ENCODE measurements at regions not wholly inside any gene's neighbourhood (a gene's known extent, or its start where the extent isn't known, plus 50 kb on each side); places are given as distances from the start of the nearest gene placed in this dataset.
"Not testable (repeated sequence)": the region's sequence is repeated elsewhere in the genome, so short reads cannot be mapped to it uniquely, and the experiment has no call there.

- no peak for DNase-seq
Observed at GRCh38 chr6:112522587-112522986, 175.5 kb downstream of the RFPL4B start.

DNA sequence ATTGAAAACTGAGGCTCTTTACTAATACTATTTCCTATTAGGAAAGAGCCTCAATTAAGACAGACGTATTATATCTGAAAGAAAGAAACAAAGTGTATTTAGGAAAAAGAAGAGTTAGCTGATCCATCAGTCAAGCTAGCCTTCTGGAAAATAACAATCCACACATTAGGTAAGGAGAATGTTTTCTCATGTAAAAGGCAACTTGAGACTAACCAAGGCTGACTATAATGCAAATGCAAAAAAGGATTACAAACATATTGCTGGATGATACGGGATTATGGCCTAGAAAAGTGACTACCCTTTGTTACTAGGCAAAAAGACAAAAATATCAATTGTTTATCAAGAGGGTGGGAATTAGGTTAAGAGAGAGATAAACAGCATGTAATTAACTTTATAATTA lies 176.9 kb downstream of the RFPL4B start:
- DNase-seq, result no peak

GRCh38 chr6:112525749-112526148 lies 178.6 kb downstream of the RFPL4B start:
- no peak for DNase-seq

DNA sequence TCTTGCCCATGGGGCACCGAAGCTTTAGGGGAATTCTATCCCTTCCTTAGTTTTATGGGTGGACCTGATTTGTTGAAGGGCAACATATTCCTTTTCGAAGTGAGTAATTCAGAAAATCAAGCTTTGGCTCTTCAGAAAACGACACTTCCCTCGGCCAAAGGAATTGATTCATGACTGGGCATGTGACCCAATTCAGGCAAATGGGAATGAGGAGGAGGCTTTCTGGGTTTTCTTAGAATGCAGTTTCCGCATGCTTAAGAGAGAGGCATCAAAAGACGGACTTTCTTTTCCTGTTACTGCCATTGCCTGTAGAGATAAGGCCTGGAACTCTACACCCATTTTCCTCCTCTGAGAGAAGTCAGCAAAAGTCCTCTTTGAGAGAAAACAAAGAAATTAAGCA lies 179.5 kb downstream of the RFPL4B start:
- DNase-seq, result no peak

- DNase-seq, result not testable (repeated sequence)
Observed at GRCh38 chr6:112528306-112528705, 181.2 kb downstream of the RFPL4B start.

- no peak for DNase-seq
Observed at GRCh38 chr6:112535816-112536215, 188.7 kb downstream of the RFPL4B start.

DNA sequence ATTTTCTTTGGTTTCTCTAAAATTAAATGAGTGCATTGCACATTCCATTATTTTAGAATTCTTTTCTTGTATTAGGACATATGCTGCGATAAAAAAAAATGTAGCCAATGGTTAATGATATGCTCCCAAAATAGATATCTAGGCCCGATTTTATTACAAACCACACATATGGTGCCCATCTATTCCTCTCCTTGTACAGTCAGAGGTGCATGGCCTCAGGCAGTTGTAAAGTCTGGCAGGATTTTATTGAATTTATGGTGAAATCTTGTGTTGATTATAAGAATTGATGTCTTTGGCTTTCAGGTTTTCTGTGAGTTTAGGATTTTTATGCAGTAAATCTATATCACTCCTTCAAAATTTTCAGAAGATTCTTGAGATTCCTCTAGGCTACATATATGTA lies 192.2 kb downstream of the RFPL4B start:
- no peak for DNase-seq

DNA sequence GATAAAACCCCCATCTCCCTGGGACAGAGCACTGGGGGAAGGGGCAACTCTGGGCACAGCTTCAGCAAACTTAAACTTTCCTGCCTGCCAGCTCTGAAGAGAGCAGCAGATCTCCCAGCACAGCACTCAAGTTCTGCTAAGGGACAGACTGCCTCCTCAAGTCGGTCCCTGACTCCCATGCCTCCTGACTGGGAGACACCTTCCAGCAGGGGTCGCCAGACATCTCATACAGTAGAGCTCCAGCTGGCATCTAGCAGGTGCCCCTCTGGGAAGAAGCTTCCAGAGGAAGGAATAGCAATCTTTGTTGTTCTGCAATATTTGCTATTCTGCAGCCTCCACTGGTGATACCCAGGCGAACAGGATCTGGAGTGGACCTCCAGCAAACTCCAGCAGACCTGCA lies 194.7 kb downstream of the RFPL4B start:
- DNase-seq, result not testable (repeated sequence)

DNA sequence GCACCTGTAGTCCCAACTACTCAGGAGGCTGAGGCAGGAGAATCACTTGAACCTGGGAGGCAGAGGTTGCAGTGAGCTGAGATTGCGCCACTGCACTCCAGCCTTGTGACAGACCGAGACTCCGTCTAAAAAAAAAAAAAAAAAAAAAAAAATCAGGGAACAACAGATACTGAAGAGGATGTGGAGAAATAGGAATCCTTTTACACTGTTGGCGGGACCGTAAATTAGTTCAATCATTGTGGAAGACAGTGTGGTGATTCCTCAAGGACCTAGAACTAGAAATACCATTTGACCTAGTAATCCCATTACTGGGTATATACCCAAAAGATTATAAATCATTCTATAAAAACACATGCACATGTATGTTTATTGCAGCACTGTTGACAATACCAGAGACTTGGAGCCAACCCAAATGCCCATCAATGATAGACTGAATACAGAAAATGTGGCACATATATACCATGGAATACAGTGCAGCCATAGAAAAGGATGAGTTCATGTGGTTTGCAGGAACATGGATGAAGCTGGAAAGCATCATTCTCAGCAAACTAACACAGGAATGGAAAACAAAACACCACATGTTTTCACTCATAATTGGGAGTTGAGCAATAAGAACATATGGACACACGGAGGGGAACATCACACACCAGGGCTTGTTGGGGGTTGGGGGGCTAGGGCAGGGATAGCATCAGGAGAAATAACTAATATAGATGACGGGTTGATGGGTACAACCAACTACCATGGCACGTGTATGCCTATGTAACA lies 200.4 kb downstream of the RFPL4B start:
- not testable (repeated sequence) for DNase-seq

- DNase-seq, result no peak
Observed at GRCh38 chr6:112549749-112550148, 202.6 kb downstream of the RFPL4B start.

GRCh38 chr6:112557435-112557834 lies 210.3 kb downstream of the RFPL4B start:
- DNase-seq, result no peak

DNA sequence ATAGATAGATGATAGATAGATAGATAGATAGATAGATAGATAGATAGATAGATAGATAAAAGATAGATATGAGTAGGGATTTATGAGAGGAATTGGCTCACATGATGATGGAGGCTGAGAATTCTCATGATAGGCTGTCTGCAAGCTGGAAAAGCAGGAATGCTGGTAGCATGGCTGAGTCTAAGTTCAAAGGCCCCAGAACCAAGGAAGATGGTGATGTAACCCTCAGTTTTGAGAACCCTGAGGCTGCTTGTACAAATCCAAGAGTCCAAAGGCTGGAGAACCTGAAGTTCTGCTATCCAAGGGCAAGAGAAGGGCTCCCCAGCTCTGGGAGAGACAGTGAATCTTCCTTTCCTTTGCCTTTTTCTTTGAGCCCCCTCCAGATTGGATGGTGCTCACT lies 210.8 kb downstream of the RFPL4B start:
- DNase-seq, result no peak

DNA sequence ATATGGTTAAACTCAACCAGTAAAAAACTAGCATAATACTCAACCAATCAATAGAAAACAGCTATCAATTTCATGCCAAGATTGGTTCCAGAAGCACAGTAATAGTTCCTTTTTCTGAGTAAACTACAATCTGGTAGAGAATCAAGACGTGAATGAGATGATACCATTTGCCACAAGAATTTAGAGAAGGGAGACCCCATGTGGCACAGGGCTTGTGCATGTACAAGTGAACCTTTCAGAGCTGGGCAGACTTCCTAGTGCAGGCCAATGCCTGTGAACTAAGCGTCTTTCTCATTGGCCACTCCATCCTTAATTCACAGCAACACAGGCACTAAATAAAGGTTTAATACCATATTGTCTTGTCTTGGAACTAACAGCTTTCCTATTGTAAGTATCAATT lies 213.5 kb downstream of the RFPL4B start:
- no peak for DNase-seq

DNA sequence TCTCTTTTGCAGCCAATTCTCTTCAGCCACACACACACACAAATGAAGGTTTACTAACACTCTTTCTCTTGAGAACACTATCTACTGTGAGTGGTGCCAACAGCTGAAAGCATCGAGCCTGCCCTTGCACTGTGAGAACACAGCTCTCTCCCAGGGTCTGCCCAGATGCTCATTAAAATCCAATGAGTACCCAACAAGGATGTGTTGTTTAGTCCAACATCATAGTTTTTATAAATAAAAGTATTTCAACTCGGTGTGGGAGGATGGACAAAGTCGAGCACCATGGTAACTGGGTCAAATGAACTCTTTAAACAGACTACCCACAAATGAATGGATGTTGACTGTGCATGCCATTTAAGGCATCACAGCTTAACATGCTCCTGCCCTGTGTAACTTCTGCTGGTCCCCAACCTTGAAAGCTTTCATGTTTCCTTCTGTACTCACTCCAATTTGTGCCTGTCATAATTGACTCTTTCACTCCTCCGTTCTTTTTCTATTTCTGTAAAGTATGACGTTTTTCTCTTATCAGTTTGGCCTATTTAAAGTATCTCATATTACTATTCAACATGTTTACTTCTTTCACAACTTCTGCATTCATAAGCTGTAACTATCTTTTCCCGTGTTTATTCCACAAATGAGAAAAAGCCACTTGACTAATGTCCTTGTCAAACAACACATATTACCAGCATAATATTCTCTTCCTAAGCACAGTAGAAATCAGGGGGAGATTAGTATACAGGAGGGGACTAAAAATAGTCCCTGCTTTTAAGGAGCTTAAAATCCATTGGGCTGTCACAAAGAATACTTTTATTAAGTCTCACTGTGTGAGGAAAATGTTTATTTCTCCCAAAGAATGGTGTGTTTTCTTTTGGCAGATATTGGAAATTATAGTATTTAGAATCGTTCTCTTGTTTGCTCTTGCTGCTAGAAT lies 215.4 kb downstream of the RFPL4B start:
- DNase-seq, result no peak

DNA sequence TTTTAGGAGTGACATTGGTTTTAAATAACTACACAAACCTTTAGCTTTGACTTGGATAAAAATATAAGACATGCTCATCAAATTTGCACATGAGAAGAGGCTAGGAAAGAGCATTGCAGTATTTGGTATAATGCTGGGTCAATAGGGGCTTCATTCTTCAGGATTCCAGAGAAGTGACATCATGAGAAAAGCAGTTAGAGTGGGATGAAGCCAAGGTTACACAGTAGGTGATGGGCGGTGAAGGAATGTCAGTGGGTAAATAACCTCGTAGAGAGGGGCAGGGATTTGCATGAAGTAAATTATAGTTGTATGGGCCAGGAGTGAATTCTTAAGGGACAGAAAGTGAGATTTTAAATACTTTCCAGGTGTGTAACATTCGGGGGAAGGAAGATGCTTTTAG lies 216.2 kb downstream of the RFPL4B start:
- no peak for DNase-seq

DNA sequence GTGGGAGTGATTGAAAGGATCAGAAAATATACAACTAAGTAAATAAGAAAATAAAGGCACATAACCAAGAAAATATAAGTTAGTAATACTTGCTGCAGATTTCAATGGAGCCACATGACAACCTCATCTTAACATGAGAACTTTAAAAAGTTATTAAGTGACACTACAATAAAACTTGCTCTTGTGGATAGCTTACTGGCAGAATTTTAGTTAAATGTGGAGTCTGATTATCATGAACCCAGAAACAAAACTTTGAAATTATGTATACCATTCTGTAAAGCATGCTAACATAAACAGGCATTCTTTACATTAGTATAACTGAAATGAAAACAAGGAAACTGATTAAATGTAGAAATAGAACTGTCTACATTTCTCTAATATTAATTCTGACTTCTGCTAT lies 220.9 kb downstream of the RFPL4B start:
- DNase-seq, result no peak

- no peak for DNase-seq
Observed at GRCh38 chr6:112571488-112572270, 224.5 kb downstream of the RFPL4B start.

- DNase-seq, result no peak
Observed at GRCh38 chr6:112574190-112574589, 227.1 kb downstream of the RFPL4B start.

GRCh38 chr6:112575309-112575834 lies 228.2 kb downstream of the RFPL4B start:
- DNase-seq, result peak; percentile 95

DNA sequence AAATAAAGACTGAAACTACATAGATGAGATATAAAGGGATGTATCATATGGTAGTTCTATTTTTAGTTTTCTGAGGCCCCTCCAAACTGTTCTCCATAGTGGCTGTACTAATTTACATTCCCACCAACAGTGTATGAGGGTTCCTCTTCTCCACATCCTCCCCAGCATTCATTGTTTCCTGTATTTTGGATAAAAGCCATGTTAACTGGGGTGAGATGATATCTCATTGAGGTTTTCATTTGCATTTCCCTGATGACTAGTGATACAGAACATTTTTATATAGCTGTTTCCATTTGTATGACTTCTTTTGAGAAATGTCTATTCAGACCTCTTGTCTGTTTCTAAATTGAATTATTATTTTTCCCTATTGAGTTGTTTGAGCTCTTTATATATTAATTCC lies 229.3 kb downstream of the RFPL4B start:
- no peak for DNase-seq

GRCh38 chr6:112579601-112580000 lies 232.5 kb downstream of the RFPL4B start:
- DNase-seq, result no peak

DNA sequence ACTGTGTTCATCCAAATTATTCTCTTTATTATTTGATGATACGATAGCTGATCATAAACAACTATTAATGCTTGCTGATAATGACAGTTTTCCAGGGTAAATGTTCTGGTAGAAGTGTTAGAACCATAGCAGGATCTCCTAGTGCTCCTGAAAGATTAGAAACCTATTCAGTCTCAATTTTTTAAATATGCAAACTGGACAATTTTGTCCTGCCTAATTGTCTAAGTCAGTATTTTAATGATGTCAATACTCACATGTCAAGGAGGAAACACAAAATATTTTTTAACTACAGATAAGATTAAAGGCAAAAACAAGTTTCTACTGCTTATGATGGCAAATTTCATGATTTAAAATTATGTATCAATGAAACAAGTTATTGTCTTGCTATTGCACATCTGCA lies 233.9 kb downstream of the RFPL4B start:
- no peak for DNase-seq

GRCh38 chr6:112590326-112590725 lies 243.2 kb downstream of the RFPL4B start:
- DNase-seq, result no peak

Measured in NCI-H187 treated with DMSO at 0.1 percent for 48 hours (cell line).